ENCODE measurements at regions not wholly inside any gene's neighbourhood (a gene's known extent, or its start where the extent isn't known, plus 50 kb on each side); places are given as distances from the start of the nearest gene placed in this dataset.

GRCh38 chr18:29034113-29034856 is 857.4 kb upstream of the CDH2 start:
- TF ChIP-seq EZH2phosphoT487 (IDR thresholded peaks at IDR 0.05) (no peak), CTCF (IDR thresholded peaks at IDR 0.05) (no peak)
